GM13977 (cell line): ENCODE measurements at regions not wholly inside any gene's neighbourhood (a gene's known extent, or its start where the extent isn't known, plus 50 kb on each side); places are given as distances from the start of the nearest gene placed in this dataset.

Experiments
- DNase-seq: peaks from one replicate; pipeline ENCODE4 v3.0.0; 2012; ENCODE audit warnings: low spot score
- CTCF ChIP-seq: IDR thresholded peaks from 2 replicates; pipeline ENCODE4 v1.5.1; 2012; ENCODE audit warnings: mild to moderate bottlenecking, control low read depth; ENCODE audit not compliant: insufficient read depth; ENCODE audit errors: extremely low read depth, missing control alignments
- in situ Hi-C: fragments of 300-500 bp; cut with MboI; formaldehyde crosslinking; loops from one replicate; pipeline ENCODE4 v1.12.0; 2022; ENCODE audit warnings: low sequenced_read_pairs, low pct_unique_long_range_greater_than_20kb, mixed read lengths, inconsistent platforms; ENCODE audit not compliant: unreplicated experiment

- in situ Hi-C loops: no loop called here
- no peak for DNase-seq
- no peak for TF ChIP-seq CTCF
Measured at GRCh38 chr4:91916219-91916618, 387.5 kb upstream of the GRID2 start.

- TF ChIP-seq CTCF: no peak
Measured at GRCh38 chr4:91924625-91925024, 379.1 kb upstream of the GRID2 start.

GRCh38 chr4:91935217-91935616, 368.5 kb upstream of the GRID2 start:
- no peak for TF ChIP-seq CTCF
- no peak for DNase-seq
- in situ Hi-C loops: no loop called here

More at GRCh38 chr4:91924625-91925024, 379.1 kb upstream of the GRID2 start:
- DNase-seq: no peak
- in situ Hi-C loops: no loop called here

GRCh38 chr4:91936311-91936710, 367.5 kb upstream of the GRID2 start:
- in situ Hi-C loops: no loop called here
- DNase-seq: no peak
- no peak for TF ChIP-seq CTCF

GRCh38 chr4:91957963-91958362, 345.8 kb upstream of the GRID2 start:
- in situ Hi-C loops: no loop called here
- no peak for DNase-seq
- no peak for TF ChIP-seq CTCF

GRCh38 chr4:91958596-91958995, 345.2 kb upstream of the GRID2 start:
- in situ Hi-C loops: no loop called here

More at GRCh38 chr4:91958596-91958995, 345.2 kb upstream of the GRID2 start:
- no peak for DNase-seq
- TF ChIP-seq CTCF: no peak
